ENCODE measurements at regions not wholly inside any gene's neighbourhood (a gene's known extent, or its start where the extent isn't known, plus 50 kb on each side); places are given as distances from the start of the nearest gene placed in this dataset.
A peak's percentile ranks its signal among the peaks of the same experiment; 100 is the strongest.
"Not testable (repeated sequence)": the region's sequence is repeated elsewhere in the genome, so short reads cannot be mapped to it uniquely, and the experiment has no call there.

DNA sequence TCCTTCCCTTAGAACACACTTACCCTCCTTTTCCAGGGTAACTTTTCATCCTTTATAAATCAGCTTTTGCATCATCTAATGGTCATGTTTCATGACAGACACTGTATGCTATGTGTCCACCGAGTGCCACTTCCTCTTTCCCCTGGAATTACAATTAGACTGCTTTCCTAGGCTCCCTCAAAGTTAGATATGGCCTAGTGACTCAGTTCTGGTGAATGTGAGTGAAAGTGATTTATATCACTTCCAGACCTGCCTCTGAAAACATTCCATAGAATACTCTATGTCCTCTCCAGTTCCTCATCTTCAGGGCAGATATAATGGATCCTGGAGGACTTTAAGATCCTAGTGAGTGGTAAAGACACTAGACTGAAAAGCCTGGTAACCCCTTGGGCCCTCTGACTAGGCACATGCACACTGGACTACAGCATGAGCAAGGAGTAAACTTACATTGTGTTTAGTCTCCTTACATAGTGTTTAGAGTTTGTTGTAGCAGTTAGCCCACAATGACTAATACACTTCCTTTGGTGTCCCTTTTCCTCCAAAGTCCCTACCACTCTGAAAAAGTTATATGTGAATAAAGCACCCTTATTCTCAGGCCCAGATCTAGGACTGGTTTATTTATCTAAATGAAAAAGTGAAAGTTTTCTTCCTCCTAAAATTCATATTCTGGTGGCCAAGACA, 59.3 kb downstream of the GPR88 start:
- DNase-seq, result no peak

DNA sequence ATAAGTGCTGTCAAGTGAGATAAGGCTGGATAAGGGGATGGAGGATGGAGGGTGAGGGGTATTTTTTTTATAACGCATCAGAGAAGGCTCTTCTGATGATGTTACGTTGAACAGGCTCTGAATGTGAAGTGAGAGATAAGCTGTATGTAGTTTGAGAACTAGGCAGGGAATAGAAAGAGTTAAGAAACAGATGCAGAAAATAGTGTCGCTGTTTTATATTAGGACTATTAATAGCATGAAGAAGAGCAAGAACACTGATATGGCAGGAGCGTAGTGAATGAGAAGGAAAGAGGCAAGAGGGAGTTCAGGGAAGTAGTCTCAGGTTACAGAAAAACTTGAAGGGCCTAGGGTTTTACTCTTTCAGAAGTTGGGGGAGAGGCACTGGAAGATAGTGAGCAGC, 59.8 kb downstream of the GPR88 start:
- DNase-seq, result no peak

DNA sequence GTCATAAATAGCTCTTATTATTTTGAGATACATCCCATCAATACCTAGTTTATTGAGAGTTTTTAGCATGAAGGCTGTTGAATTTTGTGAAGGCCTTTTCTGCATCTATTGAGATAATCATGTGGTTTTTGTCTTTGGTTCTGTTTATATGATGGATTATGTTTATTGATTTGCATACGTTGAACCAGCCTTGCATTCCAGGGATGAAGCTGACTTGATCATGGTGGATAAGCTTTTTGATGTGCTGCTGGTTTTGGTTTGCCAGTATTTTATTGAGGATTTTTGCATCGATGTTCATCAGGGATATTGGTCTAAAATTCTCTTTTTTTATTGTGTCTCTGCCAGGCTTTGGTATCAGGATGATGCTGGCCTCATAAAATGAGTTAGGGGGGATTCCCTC, 62.4 kb downstream of the GPR88 start:
- not testable (repeated sequence) for DNase-seq

DNA sequence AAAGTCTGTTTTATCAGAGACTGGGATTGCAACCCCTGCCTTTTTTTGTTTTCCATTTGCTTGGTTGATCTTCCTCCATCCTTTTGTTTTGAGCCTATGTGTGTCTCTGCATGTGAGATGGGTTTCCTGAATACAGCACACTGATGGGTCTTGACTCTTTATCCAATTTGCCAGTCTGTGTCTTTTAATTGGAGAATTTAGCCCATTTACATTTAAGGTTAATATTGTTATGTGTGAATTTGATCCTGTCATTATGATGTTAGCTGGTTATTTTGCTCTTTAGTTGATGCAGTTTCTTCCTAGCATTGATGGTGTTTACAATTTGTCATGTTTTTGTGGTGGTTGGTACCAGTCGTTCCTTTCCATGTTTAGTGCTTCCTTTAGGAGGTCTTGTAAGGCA, 64.1 kb downstream of the GPR88 start:
- DNase-seq, result not testable (repeated sequence)

DNA sequence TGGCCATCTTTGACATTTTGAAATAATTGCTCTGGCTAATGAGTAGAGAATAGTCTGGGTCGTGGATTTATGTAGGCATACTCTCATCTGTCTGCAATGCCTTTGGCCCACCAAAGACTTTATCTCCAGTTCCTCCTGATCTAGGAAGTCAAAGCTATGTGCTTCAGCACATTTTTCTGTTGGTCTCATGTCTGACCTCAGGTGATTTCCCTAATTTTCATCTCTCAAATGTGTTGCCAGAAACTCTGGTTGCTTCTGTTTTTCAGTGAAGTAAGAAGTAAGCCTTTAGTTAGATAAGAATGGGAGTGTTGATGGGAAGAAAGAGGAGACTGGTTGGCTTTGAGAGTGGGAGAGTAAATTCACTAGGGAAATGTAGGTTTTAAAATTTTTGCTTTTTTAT, 66.4 kb downstream of the GPR88 start:
- DNase-seq, result no peak

DNA sequence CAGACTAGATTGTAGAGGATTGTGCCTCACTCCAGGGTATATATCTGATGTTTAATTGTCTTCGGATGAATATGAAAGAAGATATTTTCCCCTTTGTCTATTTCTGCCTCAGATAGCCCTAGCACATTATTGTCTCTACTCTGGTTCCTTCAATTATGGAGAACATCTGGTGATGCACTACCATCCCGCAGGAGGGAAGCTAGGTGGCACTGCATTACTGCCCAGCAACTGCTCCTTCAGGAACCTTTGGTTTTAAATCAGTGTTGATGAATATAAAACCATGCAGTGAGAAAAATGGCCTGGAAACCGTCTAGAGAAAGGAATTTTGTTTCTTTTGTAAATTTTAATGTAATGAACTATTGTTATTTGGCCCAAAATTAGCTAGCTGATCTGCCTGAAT, 68.5 kb downstream of the GPR88 start:
- peak; percentile 10 to 23 for DNase-seq

DNA sequence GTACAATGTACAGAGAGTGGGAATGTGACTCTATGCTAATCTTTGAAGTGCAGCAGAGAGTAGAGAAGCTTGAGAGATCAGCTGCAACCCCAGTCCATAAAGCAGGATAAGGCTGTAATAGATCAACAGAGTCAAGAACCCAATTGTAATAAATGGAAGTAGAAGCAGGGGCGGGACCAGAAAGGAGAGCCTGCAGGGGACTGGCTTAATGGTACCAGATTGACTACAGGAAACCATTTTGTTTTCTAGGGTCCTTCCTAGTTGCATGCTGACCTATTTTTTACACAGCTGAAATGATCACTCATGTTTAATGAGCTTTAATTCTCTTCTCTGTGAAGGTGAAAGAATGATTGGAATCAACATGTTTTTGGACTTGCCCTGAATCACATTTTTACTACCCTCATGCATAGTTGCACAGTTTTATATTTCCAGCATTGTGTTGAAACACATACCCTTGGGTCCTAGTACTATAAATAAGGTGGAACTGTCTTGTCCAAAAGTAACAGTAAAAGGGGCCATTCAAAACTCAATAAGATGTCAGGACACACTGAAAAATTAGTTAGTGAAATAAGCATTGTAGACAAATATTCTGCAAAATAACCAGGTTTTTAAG, 69.8 kb downstream of the GPR88 start:
- no peak for DNase-seq

DNA sequence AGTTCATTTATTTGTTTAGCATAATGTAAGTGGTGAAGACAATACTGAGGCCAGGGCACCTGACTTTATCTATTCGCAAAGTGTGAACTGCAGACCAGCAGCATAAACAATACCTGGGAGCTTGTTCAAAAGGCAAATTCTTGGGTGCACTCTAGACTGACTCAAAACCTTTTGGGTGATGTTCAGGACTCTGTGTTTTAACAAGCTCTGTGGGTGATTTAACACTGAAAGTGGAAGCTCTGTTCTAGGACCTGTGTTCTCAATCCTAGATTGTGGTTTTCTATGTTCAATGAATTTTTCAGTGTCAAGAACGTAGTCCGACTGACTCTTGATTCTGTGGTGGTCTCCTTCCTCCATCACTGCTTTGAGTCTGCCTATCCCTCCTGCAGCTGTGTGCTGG, 71.9 kb downstream of the GPR88 start:
- no peak for DNase-seq

DNA sequence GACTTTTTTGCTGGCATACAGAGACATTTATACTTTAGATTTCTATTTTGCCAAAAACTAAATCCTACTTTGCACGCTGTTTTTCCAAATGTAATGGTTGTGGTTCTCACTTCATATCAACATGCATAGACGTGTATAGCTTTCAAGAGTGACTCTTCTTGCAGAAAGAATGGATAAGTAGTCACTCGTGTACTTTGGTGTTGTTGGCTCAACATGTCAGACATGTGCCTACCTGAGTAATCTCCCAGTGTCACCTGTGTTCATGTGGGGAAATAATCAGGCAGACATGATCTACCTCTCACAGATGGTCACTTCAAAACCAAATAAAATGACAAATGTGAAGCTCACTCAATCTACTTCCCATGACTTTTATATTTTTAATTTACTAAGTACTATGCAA, 73.1 kb downstream of the GPR88 start:
- no peak for DNase-seq

DNA sequence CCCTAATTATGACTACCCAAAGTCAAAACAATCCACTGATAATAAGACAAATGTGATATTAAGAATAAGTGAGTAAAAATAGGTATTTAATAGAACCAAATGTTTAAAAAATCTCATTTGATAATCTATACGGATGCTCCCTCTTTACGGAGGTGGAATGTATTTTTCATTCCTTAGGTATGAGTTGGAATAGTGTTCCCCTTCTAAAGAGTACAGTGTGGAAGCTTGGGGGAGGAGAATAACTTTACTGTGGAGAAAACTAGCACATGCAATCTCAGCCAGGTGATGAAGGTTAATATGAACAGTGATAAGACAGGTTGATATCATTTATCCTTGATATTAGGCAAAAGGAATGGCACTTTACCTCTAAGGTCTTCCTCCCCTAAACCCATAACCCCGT, 74.6 kb downstream of the GPR88 start:
- DNase-seq, result no peak

DNA sequence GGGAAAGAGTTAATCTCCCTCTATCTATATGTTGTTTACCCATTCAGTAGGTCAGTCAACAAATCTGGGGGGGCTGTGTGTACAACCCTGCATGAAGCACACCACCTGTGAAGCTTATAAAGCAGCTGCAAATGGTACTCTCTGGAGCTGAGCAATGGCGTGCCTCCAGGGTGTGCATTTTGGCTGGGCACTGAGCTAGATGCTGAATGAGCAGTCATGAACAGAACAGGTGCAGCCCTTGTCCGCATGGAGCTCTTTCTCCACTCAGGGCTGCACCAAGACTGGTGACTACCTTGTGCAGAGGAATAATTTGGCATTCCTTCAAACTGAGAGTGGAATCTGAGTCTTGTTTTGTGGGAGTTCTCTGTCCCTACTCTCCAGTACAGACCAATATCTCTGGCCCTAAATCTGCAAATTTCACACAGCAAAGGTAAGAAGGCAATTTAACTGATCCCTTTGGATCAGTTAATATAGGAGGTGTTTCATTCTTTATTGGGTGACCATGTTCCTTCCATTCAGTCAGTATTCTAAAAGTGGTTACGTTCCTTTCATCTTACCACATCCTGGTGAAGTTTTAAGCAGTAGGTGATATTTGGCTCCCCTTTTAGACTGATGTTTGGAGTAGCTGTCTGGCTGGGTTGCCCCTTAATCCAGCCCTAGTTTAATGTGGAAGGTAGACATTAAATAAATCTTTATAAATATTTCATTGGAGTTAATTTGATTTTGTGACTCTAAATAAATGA, 76.0 kb downstream of the GPR88 start:
- DNase-seq, result peak in 1 of 2 donors; percentile 19

DNA sequence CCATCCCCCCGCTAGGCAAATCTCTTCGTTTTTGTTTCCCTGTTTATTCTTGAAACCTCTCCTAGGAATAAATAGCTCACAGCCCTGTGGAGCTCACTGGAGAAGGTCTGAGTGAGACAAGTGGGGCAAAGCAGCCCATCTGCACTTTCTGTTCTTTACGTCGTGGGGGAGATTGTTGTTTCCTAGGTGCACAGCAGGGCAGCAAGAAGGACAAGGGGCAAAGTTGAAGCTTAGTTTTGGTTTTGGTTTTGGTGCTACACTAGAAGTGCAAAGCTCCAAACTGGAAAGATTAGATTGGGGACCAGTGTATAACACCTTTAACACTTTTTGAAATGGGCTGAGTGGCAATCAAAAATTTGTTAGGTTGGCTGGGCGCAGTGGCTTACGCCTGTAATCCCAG, 76.6 kb downstream of the GPR88 start:
- no peak for DNase-seq

DNA sequence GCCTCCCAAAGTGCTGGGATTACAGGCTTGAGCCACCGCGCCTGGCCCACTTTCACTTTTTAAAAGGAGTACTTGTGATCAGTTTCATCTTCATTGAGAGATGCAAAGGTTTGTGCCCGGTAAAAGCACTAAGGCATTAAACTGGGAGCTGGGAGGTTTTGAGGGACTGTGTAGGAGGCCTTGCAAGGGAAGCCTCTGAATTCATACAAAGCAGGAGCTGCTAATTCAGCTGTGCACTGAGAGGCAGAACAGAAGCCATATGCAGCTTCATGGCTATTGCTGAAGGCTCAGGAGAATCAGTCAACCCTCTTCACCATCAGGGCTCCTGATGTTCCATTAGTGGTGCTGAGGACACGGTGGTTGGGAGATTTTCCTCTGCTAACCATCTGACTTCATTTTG, 77.7 kb downstream of the GPR88 start:
- DNase-seq, result no peak

DNA sequence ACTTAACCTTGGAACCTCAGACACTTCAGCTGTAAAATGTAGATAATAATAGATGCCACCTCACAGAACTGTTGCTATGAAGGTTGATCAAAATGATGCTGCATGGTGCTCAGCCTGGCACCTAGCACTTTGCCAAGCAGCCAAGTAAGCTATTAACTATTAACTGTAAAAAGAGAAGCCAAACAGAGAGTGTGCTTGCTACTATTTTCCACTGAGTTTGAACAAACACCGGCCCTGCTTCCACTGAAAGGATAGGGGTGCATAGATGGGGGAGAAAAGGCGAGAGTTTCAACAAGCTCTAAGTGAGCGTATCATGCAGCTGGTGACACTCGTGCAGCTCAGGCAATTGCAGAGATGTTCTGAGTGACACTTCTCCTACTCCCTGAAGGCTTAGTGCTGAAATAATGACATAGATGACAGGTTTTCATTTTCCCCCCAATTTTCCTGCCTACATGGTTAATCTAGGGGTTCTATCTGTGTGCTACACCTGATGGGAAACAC, 78.2 kb downstream of the GPR88 start:
- no peak for DNase-seq

DNA sequence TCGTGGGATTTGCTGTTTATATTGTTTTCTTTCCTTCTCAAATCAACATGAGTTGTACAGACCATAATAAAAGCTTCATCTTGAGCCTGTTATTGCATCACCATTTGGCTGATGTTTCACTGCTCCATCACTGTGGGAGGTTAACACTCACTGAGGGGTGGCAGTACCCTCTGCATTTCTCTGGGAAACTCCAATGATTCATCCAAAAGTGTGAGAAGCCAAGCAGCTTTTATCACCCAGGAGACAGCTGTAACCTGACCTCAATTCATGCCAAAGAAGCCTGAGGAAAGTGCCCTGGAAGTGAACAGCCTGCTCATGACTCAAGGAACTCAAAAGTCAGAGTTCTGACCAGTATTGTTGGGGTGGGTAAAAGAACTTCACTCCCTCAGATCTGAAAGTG, 84.1 kb downstream of the GPR88 start:
- DNase-seq, result no peak

DNA sequence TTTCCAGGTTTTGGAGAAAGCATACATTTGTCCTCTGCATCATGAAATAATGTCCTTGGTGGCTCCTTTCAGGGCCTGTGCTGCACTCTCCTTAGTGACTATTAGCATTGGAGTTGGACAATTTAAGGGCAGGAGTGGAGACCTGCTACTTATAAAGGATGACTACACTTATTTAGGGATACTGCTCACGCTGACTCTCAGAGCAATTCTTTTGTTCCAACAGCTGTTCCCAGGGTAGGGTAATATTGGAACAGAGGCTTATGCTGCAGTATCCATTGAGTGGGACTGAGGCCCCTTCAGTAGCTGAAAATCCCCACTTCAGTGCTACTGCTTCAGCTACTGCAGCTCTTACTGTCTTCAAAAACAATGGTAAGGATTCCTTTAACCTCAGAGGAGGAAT, 84.6 kb downstream of the GPR88 start:
- DNase-seq, result no peak

DNA sequence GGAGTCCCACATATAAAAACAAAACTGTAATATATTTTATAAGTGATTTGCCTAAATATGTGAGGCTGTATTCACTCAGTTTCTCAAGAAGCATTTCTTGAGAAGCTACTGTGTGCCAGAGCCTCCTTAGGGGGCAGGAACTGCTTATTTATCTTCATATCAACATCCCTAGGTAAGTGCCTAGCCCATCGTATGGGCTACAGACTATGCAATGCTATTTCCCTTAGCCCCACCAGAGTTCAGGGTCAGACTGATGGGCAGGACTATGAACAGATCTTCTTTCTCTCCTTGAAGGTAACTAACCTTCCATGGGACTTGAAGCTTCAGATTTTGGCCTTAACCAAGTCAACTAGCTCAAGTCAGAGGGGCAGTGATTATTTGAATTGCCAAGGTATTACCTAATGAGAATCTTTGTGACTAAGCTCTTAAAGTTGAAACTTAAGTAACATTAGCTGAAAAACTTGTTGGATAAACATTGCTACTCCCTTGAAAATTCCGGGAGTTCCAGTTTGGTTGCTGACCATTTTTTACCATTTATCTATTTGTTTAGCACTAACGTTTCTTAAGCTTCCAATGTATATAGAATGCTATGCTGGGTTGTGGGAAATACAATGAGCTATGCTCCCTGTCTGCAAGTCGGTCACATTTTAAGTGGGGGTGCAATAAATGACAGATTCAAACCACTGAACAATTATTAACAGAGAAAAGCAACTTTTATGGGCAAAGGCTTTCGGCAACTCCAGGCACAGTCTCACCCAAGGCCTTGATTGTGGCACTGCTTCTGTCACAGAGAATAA, 85.2 kb downstream of the GPR88 start:
- DNase-seq, result no peak

DNA sequence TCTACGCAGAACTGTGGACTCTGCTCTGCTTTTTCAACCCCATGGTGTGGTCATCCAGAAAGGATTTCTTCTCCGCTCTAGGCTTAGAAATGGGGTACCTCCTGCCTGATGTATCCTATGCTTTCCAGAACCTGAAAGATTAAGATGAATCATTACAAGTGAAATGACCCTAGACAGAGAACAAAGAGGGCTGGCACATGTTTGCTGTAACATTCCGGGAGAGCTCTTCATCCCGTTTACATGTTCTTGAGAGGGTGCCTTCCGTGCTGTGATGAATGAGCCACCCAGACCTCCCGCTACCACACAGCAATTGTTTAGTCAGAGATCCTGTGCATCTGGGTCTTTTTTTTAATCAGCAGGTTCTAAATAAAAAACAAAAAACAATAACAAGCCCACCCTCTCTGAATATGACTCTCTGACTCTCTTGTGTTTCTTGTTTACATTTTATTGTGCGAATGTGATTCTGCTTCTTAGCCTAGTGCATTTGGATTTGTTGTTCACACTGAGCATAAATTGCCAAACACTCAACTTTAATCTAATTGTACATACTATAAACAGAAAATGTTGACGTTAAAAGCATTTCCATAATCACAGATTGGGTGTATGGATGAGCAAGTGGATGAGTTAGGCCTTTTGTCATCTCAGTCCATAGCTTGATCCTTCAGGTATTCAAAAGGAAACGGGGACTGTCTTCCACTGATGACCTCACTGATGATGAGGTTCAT, 87.1 kb downstream of the GPR88 start:
- no peak for DNase-seq

DNA sequence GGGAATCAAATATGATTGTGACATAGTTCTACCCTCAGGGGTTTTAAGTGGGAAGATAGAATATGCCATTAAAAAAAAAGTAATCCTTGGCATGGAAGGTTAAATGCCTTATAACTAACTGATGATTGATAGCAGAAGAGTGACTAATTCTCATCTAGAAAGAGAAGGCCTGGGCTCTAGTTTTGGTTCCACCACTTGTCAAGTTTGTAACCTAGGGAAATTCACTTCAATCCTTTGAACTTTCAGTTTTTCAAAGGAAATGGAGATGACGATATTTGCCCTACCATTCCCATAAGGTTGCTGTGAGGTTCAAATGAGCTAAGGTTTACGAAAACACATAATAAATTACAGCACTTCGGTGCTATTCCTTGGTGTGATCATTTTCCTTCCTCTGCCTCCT, 88.5 kb downstream of the GPR88 start:
- DNase-seq, result no peak

DNA sequence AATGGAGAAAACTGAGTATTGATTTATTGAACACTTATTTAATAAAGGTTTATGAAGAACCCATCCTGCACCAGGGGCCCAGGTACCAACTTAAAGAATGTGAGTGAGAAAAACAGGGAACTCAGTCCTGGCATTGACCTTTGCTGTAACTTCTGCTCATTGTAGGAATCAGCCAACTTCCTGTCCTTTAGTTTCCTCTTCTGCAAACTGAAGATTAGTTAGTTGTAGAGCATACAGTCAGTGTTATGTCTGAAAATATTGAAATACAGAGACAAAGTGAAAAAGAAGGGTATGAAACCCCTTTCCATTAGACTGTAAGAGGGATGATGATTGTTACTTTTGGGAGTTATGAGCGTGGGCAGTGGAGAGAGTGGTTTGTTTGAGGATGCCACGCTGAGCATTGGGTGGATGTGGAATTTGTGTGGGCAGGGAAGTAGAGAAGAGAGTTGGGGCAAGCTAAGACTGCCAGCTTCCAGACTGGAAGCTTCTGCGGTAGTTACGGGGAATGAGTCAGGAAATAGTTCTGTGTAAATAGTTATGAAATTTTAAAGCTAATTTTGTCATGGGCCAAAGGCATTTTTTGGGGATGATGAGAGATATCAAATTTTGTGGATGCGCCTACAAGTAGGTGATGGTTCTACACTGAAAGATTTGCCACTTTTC, 89.2 kb downstream of the GPR88 start:
- no peak for DNase-seq

DNA sequence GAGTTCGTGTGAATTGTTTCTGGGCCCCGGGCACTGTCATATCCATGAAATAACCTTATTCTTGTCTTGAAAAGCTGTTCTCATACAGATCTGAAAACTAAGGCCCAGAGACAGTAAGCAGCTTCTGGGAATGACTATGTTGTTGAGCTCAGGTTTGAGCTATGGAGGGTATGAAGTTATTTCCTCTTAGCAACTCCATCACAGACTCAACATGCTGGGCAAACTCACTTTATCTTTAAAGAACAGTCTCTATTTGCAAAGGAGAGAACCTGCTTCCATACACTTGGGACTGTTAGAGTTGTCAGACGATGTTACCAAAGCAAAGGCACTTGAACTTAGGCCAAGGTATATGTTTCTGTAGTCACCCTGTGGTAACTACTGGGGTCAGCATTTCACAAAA, 90.0 kb downstream of the GPR88 start:
- DNase-seq, result no peak

DNA sequence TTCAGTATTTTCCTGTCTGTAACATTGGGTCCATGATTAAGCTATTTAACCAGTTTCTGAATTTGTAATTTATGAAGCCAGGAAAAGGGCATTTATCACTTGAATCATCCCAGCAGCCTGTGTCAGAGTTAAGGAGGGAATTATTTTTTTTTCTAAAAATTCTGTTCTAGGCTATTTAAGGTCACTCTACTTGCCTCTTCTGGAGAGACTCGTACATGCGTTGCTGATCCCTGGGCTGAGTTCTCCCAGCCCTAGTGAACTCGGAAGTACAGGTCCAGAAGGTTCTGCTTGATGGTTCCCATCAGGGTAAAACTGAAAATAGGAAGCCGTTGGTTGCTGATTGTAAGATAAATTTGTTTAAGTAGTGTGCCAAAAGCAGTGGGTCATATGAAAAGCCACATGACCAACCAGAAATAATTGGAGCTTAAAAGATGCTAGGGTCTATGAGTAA, 90.7 kb downstream of the GPR88 start:
- no peak for DNase-seq

All from CD4-positive, alpha-beta T cell treated with Interleukin-4 for 1 hour (primary cell).